HG02973 (cell line): ENCODE measurements at regions not wholly inside any gene's neighbourhood (a gene's known extent, or its start where the extent isn't known, plus 50 kb on each side); places are given as distances from the start of the nearest gene placed in this dataset.

Experiments
- ATAC-seq: cut with Tn5 transposase; IDR thresholded peaks from one replicate; pipeline ENCODE4 v1.9.1; 2021; ENCODE audit warnings: moderate library complexity; ENCODE audit not compliant: unreplicated experiment

DNA sequence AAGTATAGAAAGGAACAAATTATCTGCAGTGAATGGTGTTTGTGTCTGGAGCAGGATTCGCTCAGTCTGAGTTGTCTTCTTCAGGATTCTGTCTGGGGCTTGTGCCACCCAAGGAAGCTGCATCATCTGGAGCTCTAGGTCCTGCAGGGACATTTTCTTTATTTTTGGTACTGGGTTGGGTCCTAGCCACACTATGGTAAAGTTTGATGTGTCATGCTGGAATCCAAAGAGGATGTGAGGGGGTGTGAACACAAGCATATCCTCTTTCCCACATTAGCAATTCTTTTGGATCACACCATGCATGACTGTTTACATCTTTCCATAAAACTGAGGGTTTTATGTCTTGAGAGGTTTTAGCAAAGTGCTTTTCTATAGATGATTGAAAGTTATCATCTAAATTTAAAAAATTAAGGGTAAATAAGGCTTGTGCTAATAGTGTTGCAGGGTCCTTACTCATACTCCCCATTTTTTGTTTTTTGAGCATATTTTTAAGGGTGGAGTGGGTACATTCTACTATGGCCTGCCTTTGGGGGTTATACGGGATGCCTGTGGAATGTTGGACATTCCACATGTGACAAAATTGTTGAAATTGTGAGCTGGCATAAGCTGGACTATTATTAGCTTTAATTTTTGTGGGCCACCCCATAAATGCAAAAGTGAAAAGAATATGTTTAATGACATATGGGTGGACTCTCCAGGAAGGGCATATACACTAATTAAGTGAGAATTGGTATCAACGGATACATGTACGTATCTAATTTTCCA is 152.0 kb upstream of the HMCN1 start:
- ATAC-seq, result no peak

- no peak for ATAC-seq
Measured at GRCh38 chr1:185581020-185581419, 153.2 kb upstream of the HMCN1 start.

GRCh38 chr1:185578293-185578692 is 155.9 kb upstream of the HMCN1 start:
- no peak for ATAC-seq

GRCh38 chr1:185574139-185574875 is 159.9 kb upstream of the HMCN1 start:
- no peak for ATAC-seq

DNA sequence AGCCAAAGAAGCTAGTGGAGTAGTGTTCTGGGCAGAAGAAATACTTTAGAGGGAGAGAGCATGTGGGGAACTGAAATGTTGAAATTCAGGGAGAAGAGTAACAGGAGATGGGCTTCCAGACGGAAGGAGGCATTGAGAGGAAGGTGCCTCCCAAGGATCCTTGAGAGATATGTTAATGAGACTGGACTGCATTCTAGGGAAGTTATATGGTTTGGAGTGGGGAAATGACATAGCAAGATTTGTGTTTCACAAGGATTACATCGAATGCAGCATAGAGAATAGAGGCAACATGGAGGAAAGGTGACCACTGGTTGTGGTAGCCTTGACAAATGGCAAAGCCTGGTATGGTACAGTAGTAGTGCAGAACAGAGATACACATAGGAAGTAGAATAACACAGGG is 160.5 kb upstream of the HMCN1 start:
- ATAC-seq, result no peak

DNA sequence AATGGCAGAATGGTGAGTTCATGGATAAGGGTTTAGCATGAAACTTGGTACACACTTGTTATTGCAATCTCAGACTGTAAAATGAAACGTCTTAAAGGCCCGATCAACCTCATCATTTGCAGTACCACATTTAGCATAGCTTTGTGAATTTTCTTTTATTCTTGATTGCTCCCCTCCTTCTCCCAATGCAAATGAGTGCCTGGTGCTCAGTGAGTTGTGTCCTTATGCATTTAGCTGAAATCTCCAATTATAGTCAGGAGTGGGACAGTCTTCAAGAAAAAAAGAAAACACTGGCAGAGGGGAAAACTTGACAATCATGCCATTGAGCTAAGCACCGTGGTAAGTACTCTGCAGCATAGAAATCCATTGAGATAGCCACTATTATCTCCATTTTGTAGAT is 161.0 kb upstream of the HMCN1 start:
- ATAC-seq, result no peak

GRCh38 chr1:185570962-185571361 is 163.2 kb upstream of the HMCN1 start:
- no peak for ATAC-seq

DNA sequence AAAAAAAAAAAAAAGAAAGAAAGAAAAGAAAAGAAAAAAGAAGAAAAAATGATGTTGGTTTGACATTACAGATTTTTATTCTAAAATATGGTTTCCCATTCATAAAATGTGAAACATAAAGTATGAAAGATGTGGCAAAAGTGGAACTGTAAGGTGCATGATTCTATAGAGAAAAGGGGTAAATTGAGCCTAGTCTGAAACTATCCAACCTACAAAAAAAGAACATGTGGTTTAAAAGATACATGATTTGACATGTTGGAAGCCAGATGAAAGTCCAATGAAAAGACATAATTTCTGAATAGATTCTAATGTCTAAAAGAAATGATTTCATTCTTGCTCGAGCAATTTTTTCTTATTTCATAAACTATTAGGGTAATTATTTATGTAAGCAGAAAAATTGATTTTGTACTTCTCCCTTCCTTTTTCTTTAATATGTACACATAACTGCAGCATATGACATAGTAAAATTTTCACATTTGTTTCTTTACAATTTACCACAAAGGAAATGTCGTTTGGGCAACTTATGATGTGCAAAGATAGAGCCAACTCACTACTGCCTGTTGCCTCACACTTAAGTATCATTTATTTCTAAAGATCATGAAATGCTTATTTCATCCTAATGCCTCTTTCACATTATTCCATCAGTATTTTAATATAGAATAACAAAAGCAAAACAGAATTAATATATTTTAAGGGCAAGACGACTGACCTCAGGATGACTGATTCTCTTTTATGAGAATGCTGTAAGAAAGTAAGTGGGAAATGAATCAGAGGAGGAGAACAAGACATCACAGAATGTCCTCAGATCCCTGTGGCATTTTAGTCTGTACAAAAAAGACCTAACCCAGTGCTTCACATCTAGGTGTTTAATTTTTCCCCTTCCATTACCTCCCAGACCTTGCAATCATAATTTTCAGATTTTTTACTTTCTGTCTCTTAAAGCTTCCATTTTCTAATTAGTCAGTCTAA is 165.8 kb upstream of the HMCN1 start:
- ATAC-seq, result no peak

DNA sequence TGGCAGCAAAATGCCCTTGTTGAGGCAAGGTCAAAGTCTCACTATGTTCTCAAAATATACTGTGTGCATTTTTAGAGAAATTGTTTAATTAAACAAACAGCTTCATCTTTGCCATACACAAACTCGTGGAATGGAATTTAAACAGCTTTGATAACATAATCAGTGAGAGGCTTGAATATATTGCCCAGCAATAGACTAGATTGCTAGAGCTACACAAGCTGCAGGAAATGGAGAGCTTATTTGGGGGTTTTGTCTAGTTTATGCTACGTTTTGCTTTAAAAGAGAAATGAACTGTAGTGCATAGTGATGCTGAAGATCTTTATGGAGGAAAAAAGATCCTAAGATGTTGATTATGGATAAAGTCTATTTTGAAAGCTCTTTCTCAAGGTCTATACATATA is 166.8 kb upstream of the HMCN1 start:
- no peak for ATAC-seq

- ATAC-seq, result peak; percentile 73
Measured at GRCh38 chr1:185566995-185567394, 167.2 kb upstream of the HMCN1 start.

DNA sequence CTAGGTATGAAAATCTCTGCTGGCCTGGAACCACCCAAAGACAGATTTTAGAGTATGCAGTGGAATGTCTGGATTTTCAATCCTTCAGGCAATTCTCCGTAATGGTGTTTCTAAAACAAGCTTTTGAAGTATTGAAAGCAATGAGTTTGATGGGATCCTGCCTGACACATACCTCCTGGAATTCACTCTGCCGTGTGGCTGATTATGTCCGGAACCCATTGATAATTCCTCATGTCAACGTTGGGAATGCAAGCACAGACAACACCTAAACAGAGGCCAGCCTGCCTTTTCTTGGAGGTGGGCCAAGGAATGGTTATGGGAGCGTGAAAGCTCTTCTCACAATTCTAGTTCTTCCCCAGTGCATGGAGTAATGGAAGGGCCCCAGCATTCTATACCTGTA is 168.9 kb upstream of the HMCN1 start:
- ATAC-seq, result no peak

DNA sequence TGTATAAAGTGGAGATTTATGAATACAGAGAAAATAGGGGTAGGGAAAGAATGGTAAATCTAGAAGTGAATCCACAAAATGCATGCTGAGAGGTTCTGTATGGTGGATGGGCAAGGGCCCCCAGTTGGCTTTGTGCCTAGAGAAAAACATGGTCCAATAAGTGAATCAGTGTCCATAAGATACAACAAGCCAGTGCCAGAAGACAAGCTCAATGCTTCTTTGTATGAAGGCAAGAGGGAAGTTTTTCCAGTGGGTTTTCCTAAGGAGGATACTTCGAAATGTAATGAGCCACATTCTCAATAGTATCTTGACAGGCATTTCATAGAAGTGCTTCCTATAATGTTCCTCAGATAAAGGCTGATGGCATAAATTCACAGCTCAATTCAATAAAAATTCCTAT is 169.4 kb upstream of the HMCN1 start:
- ATAC-seq, result no peak

DNA sequence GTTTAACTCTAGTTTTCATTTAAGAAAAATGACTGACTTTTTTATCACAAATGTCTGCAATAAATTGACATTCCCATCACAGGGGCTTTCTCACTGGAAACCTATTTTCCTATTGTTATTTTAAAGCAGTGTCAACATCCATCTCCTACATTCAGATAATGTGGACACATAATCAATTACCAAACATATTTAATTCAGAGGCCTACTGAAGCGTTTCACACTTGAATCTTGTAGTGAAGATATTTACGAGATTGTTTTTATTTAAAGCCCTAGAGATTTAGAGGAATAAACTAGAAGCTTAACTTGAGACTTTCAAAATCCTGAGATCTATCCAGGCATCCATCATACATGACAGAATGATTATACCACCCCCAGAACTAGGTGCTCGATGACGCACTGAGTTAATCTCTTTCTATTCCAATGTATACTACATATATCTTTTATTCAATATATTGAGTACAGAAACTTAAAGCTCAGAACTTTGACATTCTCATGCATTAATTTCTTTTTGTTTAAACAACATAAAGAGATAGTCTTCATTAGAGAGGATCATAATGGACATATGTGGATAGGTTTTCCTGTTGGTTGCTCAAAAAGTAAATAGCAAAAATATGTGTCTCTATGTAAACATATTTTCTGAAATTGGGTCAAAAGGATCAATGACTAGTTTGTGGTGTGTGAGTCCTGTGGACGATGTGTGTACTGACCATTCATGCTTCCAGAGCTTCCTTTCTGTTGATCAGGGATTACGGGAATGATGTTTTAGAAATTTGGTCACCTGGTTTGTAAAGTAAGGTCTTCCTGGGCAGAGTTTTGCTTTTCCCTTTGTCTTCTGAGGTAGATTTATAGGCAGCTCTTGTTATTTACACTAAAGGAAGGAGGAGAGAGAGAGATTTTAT is 171.5 kb upstream of the HMCN1 start:
- no peak for ATAC-seq

DNA sequence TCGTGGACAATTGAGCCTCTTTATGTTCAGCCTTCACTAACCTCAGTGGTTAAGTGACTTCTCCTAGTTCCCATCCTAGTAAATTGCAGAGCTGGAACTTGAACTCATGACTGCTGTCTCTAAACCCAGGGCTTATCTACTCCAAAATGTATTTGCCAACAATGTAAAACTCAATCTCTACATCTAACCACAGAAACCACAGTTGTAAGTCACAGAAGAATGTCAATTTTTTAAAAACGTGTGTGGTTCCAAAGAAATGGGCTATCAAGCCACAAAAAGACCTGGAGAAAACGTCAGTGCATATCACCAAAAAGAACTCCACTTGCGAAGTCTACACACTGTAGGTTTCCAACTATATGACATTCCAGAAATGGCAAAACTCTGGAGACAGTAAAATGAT is 172.6 kb upstream of the HMCN1 start:
- no peak for ATAC-seq

DNA sequence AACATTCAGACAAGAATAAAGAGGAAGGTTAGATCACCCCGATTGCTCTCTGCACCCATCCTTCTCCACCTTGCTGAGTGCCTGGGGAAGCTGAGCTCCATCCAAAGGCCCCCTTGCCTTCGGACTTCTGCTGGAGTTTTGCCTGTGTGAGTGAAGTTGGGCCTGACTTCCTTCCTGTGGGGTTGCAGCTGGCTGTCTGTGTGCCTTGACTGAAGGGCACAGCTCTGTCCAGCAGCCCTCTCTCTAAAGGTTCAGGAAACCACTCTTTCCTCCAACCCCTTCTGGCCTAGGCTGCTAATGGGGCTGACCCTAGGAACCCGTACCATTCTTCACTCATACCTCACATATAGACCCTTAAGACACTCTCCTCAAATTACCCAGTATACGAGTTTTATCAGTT is 173.4 kb upstream of the HMCN1 start:
- ATAC-seq, result no peak

DNA sequence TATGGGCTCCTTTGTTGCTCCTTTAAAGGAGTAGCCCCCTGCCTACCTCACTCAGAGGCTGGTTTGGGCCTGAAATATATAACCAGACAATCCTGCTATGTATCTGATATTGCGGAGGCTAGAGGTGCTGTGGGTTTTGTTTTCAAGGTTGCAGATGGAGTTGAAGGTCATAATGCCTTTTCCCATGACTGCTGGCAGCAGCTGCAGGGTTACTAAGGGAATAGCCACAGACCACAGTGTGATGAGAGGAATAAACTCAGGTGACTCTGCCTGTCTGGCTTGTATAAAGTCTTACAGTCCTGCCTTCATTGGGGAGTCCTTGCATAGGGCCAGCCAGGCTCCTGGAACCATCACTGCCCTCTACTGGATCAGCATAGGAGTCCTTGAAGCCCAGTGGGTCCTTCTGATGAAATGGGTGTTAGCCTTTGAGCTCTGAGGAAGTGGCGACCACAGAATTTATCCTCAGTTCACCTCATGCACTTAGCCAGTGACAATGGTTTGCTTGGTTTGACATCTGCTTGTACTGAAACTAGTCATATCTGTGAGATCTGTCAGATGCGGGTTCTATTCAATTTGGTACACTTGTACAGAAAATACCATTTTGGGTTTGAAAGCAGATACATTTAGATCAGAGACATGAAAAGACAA is 174.4 kb upstream of the HMCN1 start:
- ATAC-seq, result peak; percentile 97

DNA sequence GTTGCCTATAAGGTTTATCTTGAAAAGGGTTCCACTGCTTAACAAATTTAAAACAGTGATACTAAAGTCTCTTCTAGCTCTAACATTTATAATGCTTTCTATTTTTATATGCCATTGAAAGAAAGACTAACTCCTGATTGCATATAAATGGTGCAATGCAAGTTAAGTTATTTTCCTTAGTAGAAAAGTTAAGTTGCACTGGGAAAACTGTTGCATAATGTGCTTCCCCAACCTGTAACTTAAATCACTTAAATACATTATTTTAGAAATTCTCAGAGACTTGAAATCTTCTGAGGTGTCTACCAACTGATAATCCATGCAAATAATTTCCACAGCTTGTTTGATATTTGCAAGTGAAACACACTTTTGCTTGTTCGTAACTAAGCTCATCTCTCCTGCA is 175.0 kb upstream of the HMCN1 start:
- ATAC-seq, result no peak

DNA sequence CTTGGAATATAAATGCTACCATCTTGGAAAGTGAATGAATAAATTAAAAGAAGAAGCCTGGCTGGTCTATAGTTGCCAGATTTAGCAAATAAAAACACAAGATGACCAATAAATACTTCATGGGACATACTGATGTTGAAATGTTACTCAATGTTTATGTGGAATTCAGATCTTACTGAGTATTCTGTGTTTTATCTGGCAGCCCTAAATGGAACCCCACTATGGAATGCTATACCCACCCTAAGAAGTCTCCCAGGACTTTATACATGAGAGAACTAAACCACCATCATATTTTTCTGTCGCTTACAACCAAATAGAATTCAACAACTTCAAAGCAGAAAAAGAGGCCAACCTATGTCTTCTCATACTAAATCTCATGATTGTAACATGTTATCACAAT is 177.6 kb upstream of the HMCN1 start:
- ATAC-seq, result no peak

GRCh38 chr1:185555743-185556142 is 178.4 kb upstream of the HMCN1 start:
- no peak for ATAC-seq

GRCh38 chr1:185551008-185551407 is 183.2 kb upstream of the HMCN1 start:
- ATAC-seq, result no peak
